ENCODE measurements at regions not wholly inside any gene's neighbourhood (a gene's known extent, or its start where the extent isn't known, plus 50 kb on each side); places are given as distances from the start of the nearest gene placed in this dataset.
"Not testable (repeated sequence)": the region's sequence is repeated elsewhere in the genome, so short reads cannot be mapped to it uniquely, and the experiment has no call there.

GRCh38 chr18:1296237-1296636 lies 391.6 kb downstream of the ADCYAP1 start:
- DNase-seq (ENCODE audit: low read depth) = no peak

GRCh38 chr18:1302861-1303260 lies 398.2 kb downstream of the ADCYAP1 start:
- DNase-seq (ENCODE audit: low read depth) = no peak

GRCh38 chr18:1304392-1304992 lies 399.8 kb downstream of the ADCYAP1 start:
- no peak for DNase-seq (ENCODE audit: low read depth)

- DNase-seq (ENCODE audit: low read depth) = no peak
Observed at GRCh38 chr18:1306641-1307040, 402.0 kb downstream of the ADCYAP1 start.

- DNase-seq (ENCODE audit: low read depth) = no peak
Observed at GRCh38 chr18:1308686-1309085, 404.0 kb downstream of the ADCYAP1 start.

GRCh38 chr18:1311376-1311775 lies 406.7 kb downstream of the ADCYAP1 start:
- no peak for DNase-seq (ENCODE audit: low read depth)

GRCh38 chr18:1335345-1335744 lies 430.7 kb downstream of the ADCYAP1 start:
- not testable (repeated sequence) for DNase-seq (ENCODE audit: low read depth)

- DNase-seq (ENCODE audit: low read depth) = no peak
Observed at GRCh38 chr18:1350931-1351450, 446.3 kb downstream of the ADCYAP1 start.

GRCh38 chr18:1353025-1353424 lies 448.4 kb downstream of the ADCYAP1 start:
- no peak for DNase-seq (ENCODE audit: low read depth)

GRCh38 chr18:1357724-1358123 lies 453.1 kb downstream of the ADCYAP1 start:
- DNase-seq (ENCODE audit: low read depth) = no peak

GRCh38 chr18:1361936-1362335 lies 457.3 kb downstream of the ADCYAP1 start:
- DNase-seq (ENCODE audit: low read depth) = no peak

- no peak for DNase-seq (ENCODE audit: low read depth)
Observed at GRCh38 chr18:1370552-1370951, 465.9 kb downstream of the ADCYAP1 start.

GRCh38 chr18:1371724-1372123 lies 467.1 kb downstream of the ADCYAP1 start:
- DNase-seq (ENCODE audit: low read depth) = no peak

GRCh38 chr18:1383465-1383864 lies 478.8 kb downstream of the ADCYAP1 start:
- DNase-seq (ENCODE audit: low read depth) = no peak

- not testable (repeated sequence) for DNase-seq (ENCODE audit: low read depth)
Observed at GRCh38 chr18:1388468-1388867, 483.8 kb downstream of the ADCYAP1 start.

GRCh38 chr18:1392046-1392445 lies 487.4 kb downstream of the ADCYAP1 start:
- DNase-seq (ENCODE audit: low read depth) = no peak

GRCh38 chr18:1392865-1393734 lies 488.4 kb downstream of the ADCYAP1 start:
- no peak for DNase-seq (ENCODE audit: low read depth)

GRCh38 chr18:1393929-1394328 lies 489.3 kb downstream of the ADCYAP1 start:
- DNase-seq (ENCODE audit: low read depth) = no peak

GRCh38 chr18:1394426-1394825 lies 489.8 kb downstream of the ADCYAP1 start:
- DNase-seq (ENCODE audit: low read depth) = no peak

- no peak for DNase-seq (ENCODE audit: low read depth)
Observed at GRCh38 chr18:1394966-1395365, 490.3 kb downstream of the ADCYAP1 start.

- DNase-seq (ENCODE audit: low read depth) = no peak
Observed at GRCh38 chr18:1408376-1408775, 503.7 kb downstream of the ADCYAP1 start.

- DNase-seq (ENCODE audit: low read depth) = no peak
Observed at GRCh38 chr18:1412655-1413322, 508.1 kb downstream of the ADCYAP1 start.

GRCh38 chr18:1413323-1413675 lies 508.6 kb downstream of the ADCYAP1 start:
- DNase-seq (ENCODE audit: low read depth) = no peak

Data from stromal cell of bone marrow (primary cell).